ENCODE measurements at regions not wholly inside any gene's neighbourhood (a gene's known extent, or its start where the extent isn't known, plus 50 kb on each side); places are given as distances from the start of the nearest gene placed in this dataset.

GRCh38 chr5:71782771-71783770, 64.0 kb downstream of the CARTPT start:
- WGBS (ENCODE audit: insufficient coverage): 46% methylated on average over 27 of the region's 27 CpGs
- DNase-seq (peak in 1 of 2 donors; percentile 43), ATAC-seq (peak; percentile 40 to 59 (median 51))
- intact Hi-C loops (cut with micrococcal nuclease): loop anchor here (5.0 kb wide), 1 partner anchor 524 kb away; no protein-coding TSS in a partner anchor
- Mint-ChIP-seq H3K4me1 (peaks cover 0 to 4% of the 10 kb centered on the region in 2 donors), H3K36me3 (no peaks in the 10 kb centered on the region), H3K4me3 (no peak overlapping the region), H3K27ac (no peak overlapping the region), H3K9me3 (no peaks in the 10 kb centered on the region), H3K27me3 (ENCODE audit: low read depth in 2 of 2) (peaks cover 14 to 16% of the 10 kb centered on the region in 2 donors)
- TF ChIP-seq CTCF (IDR thresholded peaks at IDR 0.05): peak; percentile 37
- Histone ChIP-seq H3K27me3 (ENCODE audit: control insufficient read depth, insufficient read depth, low read length) (no peaks in the 10 kb centered on the region), H3K4me1 (ENCODE audit: control insufficient read depth, insufficient read depth, low read length) (peaks cover 3% of the 10 kb centered on the region), H3K9me3 (ENCODE audit: control insufficient read depth, insufficient read depth, low read length) (no peaks in the 10 kb centered on the region), H3K27ac (ENCODE audit: low read length) (no peak overlapping the region), H3K4me3 (ENCODE audit: low read length) (no peak overlapping the region), H3K36me3 (ENCODE audit: control insufficient read depth, insufficient read depth, low read length) (no peaks in the 10 kb centered on the region)

DNA sequence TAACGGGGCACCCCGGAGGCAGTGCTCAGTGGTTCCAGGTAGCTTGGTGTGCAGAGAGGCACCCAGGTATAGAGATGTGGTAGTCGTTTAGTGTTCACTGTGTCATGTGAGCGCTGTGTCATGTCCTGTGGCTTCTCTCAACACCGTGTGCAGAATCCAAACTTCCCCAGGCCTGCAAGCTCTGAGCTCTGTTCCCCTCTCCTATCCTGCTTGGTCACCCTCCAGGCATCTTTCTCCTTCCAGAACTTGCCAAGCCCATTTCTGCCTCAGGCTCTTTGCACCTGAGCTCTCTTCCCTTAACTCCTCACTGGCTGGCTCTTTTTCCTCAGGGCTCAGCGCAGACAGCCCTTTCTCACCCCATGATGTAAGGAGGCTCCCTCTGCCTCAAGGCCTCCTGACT, 64.8 kb downstream of the CARTPT start:
- H3K4me3 Mint-ChIP-seq: no peak overlapping the region
- peaks cover 0 to under 1% of the 10 kb centered on the region in 2 donors for H3K9me3 Mint-ChIP-seq
- H3K27ac Mint-ChIP-seq: no peak overlapping the region
- intact Hi-C loops (cut with micrococcal nuclease): loop anchor here (5.0 kb wide), 1 partner anchor 523 kb away; no protein-coding TSS in a partner anchor
- H3K4me1 Mint-ChIP-seq: peaks cover 0 to 4% of the 10 kb centered on the region in 2 donors
- ATAC-seq (no peak), DNase-seq (no peak)
- no peak overlapping the region for H3K27ac ChIP-seq (ENCODE audit: low read length)
- no peaks in the 10 kb centered on the region for H3K9me3 ChIP-seq (ENCODE audit: control insufficient read depth, insufficient read depth, low read length)
- no peaks in the 10 kb centered on the region for H3K27me3 ChIP-seq (ENCODE audit: control insufficient read depth, insufficient read depth, low read length)
- WGBS (ENCODE audit: insufficient coverage): 69% methylated on average over 6 of the region's 6 CpGs
- H3K36me3 Mint-ChIP-seq: no peaks in the 10 kb centered on the region
- peaks cover 3% of the 10 kb centered on the region for H3K4me1 ChIP-seq (ENCODE audit: control insufficient read depth, insufficient read depth, low read length)
- H3K27me3 Mint-ChIP-seq (ENCODE audit: low read depth in 2 of 2): peaks cover 19 to 25% of the 10 kb centered on the region in 2 donors
- H3K36me3 ChIP-seq (ENCODE audit: control insufficient read depth, insufficient read depth, low read length): no peaks in the 10 kb centered on the region
- no peak for TF ChIP-seq CTCF (IDR thresholded peaks at IDR 0.05)
- no peak overlapping the region for H3K4me3 ChIP-seq (ENCODE audit: low read length)

DNA sequence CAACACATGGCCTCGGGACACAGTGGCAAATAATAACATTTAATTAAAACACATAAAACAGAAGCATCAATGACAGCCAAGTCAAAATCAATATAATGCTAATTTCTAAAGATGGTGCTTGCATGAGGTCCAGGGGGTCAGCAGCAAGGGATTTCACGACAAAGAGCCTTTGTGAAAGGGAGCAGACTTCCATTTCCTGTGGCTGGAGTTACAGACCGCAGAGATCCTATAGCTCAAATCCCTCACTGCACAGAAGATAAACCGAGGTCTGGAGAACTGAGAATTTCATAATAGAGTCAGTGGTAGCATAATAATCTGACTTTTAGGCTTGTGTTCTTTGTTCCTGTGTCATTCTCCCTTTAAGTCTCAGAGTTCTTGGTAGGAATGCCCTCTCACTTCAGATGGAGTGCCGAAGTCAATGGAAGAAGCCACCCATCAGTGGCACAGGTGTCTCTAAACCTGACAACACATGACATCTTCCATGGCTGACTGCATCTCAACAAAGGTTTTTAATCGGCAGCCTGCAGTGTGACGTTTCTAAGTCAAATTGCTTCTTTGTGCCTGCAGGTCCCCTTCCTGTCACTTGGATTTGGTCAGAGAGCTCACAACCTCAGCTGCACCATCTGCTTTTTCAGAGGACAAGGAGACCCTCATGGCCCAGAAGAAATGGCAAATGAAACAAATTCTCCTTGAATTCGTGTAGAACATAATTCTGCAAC, 67.4 kb downstream of the CARTPT start:
- no peak for TF ChIP-seq CTCF (IDR thresholded peaks at IDR 0.05)
- ATAC-seq (no peak), DNase-seq (no peak)
- intact Hi-C loops (cut with micrococcal nuclease): no loop called here
- H3K27ac ChIP-seq (ENCODE audit: low read length): no peak overlapping the region
- no peak overlapping the region for H3K4me3 ChIP-seq (ENCODE audit: low read length)
- H3K36me3 Mint-ChIP-seq: no peaks in the 10 kb centered on the region
- H3K4me1 Mint-ChIP-seq: peaks cover 0 to 4% of the 10 kb centered on the region in 2 donors
- peaks cover 3% of the 10 kb centered on the region for H3K4me1 ChIP-seq (ENCODE audit: control insufficient read depth, insufficient read depth, low read length)
- H3K9me3 Mint-ChIP-seq: peaks cover 3 to 5% of the 10 kb centered on the region in 2 donors
- H3K36me3 ChIP-seq (ENCODE audit: control insufficient read depth, insufficient read depth, low read length): no peaks in the 10 kb centered on the region
- 85% methylated on average over 7 of the region's 8 CpGs for WGBS (ENCODE audit: insufficient coverage)
- no peak overlapping the region for H3K4me3 Mint-ChIP-seq
- peaks cover 3% of the 10 kb centered on the region for H3K9me3 ChIP-seq (ENCODE audit: control insufficient read depth, insufficient read depth, low read length)
- no peaks in the 10 kb centered on the region for H3K27me3 ChIP-seq (ENCODE audit: control insufficient read depth, insufficient read depth, low read length)
- no peak overlapping the region for H3K27ac Mint-ChIP-seq
- peaks cover 17 to 31% of the 10 kb centered on the region in 2 donors for H3K27me3 Mint-ChIP-seq (ENCODE audit: low read depth in 2 of 2)
